AG08396 (cell line): ENCODE measurements at regions not wholly inside any gene's neighbourhood (a gene's known extent, or its start where the extent isn't known, plus 50 kb on each side); places are given as distances from the start of the nearest gene placed in this dataset.
"Not testable (repeated sequence)": the region's sequence is repeated elsewhere in the genome, so short reads cannot be mapped to it uniquely, and the experiment has no call there.

Source experiments
- DNase-seq: peaks from one replicate; pipeline ENCODE4 v3.0.0; 2012; ENCODE audit warnings: low spot score, mixed read lengths

- no peak for DNase-seq
Observed at GRCh38 chr5:50898966-50899365, 232.5 kb downstream of the PARP8 start.

GRCh38 chr5:50900952-50901510, 234.6 kb downstream of the PARP8 start:
- DNase-seq, result no peak

DNA sequence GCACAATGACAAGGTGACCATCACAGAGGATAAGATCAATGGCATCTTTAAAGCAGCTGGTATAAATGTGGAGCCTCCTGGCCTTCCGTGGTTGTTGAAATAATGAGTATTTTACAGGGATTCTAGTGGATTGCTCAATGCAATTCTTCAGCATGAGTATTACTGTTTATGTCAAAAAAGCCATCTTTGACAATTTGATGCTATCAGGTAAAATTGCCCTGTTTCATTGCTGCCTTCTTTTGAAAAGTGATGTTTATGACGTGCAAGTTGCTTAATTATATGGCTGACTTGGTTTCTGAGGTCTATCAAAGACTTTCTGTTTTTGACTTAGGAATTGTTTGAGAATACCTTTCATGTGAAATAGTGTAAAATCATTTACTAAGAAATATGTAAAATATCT, 237.2 kb downstream of the PARP8 start:
- DNase-seq, result no peak

GRCh38 chr5:50905996-50906570, 239.6 kb downstream of the PARP8 start:
- no peak for DNase-seq

DNA sequence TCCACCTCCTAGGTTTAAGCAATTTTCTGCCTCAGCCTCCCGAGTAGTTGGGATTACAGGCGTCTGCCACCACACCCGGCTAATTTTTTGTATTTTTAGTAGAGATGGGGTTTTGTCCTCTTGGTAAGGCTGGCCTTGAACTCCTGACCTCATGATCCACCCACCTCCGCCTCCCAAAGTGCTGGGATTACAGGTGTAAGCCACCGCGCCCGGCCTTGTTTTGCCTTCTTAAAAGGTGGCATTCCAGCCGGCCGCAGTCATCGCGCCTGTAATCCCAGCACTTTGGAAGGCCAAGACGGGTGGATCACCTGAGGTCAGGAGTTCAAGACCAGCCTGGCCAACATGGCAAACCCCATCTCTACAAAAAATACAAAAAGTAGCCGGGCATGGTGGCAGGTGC, 253.7 kb downstream of the PARP8 start:
- not testable (repeated sequence) for DNase-seq

DNA sequence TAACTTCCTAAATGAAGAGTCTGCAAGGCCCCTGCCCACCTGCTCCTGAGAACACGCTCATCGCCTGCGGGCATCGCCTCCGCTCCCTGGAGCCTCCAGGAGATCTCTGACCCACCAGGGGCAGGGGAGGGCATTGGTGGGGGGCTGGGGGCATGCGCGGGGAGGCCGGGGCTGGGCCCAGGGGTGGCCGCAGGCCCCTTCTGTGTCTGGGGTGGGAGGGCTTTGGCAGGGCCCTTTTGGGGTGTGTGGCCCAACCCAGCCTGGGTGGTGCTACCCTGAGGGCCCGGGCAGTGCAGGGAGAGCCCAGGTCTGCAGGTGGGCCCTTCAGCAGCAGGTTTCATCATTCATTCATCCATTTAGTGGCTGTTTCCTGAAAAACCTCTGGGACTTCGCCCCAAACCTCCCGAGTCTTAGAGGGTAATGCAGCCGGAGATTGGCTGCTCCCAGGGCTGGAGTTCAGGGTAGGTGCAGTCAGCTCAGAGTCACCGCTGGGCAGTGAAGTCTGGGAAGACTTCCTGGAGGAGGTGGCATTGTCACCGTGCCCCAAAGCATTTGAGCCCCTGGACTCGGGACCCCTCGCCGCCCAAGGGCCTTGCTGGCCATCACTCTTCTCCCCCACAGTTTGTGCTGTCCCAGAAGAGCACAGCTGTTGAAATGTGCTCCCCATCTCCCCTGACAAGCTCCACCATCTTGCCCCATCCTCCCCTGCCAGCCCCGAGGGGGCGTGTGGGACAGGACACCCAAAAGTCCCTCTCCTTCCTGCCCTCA, 255.1 kb downstream of the PARP8 start:
- no peak for DNase-seq

DNA sequence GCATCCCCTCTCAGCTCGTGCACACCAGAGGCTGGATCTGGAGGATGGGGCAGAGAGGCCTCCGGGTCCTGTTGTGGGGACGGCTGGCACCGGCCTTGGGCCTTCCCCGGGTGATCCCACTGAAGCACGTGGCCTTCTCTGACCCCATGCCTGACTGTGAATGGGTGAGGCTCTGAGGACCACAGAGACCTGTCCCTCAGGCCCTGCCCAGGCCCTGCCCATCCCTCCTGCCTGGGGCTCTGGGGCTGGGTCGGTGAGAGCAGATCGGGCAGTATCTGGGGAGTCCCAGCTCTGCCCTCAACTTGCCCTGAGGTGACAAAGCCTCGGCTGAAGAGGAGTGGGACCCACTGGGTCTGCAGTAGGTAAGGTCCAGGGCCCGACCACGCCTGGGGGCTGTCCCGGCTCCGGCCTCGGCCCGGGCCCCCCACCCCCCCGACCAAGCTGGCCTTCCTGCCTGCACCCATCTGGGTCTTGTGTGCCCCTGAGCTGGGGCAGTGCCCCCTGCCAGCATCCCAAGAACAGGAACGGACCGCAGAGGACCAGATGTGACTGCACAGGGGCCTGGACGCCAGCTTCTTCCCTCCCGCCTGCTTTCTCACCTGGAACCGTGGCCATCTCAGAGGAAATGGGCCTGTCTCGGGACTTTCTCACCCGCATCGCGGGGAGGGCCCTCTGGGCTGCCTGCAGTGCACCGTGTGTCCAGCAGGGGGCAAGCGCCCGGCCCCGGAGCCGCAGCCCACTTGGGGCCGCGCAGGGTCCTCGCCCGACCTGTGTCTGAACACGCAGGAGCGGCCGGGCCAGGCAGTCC, 255.9 kb downstream of the PARP8 start:
- DNase-seq, result peak; percentile 45

GRCh38 chr5:50922942-50923767, 256.7 kb downstream of the PARP8 start:
- DNase-seq, result no peak

GRCh38 chr5:50923768-50924494, 257.5 kb downstream of the PARP8 start:
- DNase-seq, result no peak

DNA sequence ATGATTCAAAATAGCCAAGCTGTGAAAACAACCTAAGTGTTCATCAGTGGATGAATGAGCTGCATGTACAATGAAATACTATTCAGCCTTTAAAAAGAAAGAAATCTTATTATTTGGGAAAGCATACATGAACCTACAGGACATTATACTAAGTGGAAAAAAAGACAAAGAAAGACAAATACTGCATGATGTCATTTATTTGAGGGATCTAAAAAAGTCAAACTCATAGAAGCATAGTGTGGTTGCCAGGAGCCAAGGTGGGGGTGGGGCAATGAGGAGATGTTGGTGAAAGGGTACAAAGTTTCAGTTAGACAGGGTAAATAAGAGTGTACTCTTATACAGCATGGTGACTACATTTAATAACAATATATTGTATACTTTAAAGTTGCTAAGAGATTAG, 261.5 kb downstream of the PARP8 start:
- no peak for DNase-seq

GRCh38 chr5:50929174-50929573, 262.7 kb downstream of the PARP8 start:
- DNase-seq, result no peak

DNA sequence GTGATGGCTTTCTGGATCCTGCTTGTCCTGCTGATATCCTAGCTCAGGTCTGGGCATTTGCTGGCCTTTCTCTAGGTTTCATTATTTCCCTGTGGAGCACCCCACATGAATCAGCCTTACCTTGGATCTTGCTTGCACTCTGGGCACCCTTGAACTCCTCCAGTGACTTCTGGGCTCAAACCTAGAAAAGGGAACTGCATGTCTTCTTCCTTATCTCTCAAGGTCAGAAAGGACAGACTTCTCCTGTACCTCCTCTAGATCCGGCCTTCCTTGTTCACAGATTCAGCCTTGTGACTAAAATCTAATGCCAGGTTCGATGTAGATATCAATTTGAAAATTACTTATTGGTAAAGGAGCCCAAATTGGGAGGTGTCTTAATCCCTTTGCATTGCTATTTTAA, 267.9 kb downstream of the PARP8 start:
- DNase-seq, result no peak

- DNase-seq, result no peak
Observed at GRCh38 chr5:50945139-50945538, 278.7 kb downstream of the PARP8 start.

DNA sequence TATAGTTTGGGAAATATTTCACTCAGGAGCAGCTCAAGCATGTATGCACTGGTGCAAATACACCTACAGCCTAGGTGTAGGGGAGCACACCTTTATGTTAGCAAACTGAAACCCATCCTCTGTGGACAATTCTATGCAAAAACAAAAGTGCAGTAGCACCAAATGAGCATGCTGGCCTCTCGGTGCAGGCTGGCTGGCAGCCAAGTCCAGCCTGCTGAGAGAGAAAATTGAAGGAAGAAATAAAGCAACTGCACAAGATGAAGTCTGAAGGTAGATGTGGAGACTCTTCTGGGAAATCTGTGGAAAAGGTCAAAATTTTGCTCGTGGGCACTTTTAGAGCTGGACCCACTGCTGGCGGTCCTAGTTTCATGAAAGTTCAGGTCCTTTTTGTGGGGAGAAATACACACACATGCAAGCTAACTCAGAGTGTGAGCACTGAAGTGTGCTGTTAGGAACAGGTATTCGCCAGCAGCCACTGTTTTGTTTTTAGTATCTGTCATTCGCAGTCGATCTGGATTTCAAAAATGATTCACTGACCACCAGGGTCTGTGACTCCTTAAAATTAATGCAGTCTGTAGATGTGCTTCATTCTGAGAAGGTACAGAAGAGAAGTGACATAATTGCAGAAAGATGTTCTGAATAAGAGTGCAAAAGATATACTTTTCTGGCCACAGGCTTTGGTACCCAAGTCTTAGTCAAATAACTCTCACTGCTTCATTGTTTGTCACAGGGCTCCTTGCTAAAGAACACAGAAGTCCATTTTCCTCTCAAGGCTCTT, 281.7 kb downstream of the PARP8 start:
- DNase-seq, result no peak

DNA sequence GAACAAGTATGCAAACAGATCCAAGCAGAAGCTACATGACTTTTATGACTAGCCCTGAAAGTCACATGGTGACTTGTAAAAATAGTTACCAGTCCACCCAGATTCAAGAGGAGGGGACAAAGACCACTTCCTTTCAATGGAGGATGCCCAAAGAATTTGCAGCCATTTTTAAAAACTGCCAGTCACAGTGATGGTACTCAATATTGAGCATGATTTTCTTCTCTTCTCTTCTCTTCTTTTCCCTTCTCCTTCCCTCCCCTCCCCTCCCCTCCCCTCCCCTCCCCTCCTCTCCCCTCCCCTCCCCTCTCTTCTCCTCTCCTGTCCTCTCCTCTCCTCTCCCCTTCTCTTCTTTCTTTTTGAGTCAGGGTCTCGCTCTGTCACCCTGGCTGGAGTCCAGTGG, 286.9 kb downstream of the PARP8 start:
- no peak for DNase-seq

DNA sequence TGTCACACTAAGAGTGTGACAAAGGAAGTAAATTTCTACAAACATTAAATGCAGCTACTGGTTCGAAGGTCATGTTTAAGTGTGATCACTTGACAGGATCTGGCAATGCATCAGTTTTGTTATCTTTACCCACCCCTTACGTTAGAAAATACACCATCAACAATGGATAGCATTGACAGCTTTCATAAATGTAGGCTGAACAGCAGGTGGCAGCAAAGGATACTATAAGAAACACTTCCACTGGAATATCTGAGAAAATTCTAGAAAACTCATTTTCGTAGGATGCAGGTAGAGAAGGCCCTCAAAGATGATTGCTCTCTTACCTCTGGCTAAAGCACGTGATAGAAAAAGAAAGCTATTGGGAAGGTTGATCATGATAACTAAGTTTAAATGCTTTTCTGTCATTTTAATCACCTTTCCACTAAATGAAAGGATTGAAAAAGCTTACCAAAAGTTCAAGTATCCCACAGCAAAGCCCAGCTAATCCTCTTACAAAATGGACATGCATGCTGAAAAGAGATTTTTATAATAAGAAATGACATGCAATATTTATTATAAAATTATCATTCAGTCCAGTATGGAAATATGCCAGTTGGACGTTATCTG, 292.5 kb downstream of the PARP8 start:
- peak; percentile 35 for DNase-seq

GRCh38 chr5:50962934-50963872, 296.8 kb downstream of the PARP8 start:
- peak; percentile 89 for DNase-seq

DNA sequence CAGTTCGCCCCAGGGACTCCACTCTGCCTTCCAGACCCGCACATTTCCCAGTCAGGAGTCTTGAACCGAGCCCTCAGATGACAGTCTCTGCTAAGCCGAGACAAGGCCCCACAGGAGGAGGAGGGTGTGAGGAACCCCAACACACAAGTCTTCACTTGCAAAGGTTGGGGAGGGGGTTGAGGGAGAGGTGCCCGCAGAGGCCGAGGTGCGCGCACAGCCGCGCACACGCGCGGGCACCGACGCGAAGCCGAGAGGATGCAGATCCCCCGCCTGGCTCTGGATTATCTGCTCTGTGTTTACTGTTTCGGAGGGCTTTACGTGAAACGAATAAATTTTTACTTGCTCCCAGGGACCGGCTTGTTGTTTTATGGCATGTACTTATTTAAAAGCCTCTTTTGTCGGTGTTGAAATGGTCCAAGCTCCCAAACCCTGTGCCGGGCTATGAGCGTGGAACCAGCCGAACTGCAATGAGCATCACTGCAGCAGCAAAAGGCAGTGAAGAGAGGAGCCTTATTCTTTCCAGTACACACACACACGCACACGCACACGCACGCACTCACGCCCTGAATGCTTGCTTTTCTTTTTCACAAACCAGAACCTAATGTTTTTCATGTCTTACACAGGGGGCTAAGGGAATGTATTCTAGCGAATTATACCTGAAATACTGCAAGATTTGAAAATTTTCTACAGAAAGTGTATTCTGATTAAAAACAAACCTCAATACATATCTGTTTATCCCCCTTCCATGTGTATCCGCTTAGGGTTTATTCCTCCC, 297.7 kb downstream of the PARP8 start:
- DNase-seq, result no peak
